Neutrophil (primary cell): ENCODE measurements at regions not wholly inside any gene's neighbourhood (a gene's known extent, or its start where the extent isn't known, plus 50 kb on each side); places are given as distances from the start of the nearest gene placed in this dataset.

Source experiments
- H3K27ac ChIP-seq: fragments of 200-600 bp; sonication (generic); 2 replicates; pipeline ENCODE4 v1.5.1; 2016; ENCODE audit warnings: mild to moderate bottlenecking, moderate library complexity
- H3K27me3 ChIP-seq: fragments of 200-600 bp; sonication (generic); 2 replicates; pipeline ENCODE4 v1.6.0; 2016; ENCODE audit warnings: mild to moderate bottlenecking
- H3K36me3 ChIP-seq: fragments of 200-600 bp; sonication (generic); 2 replicates; pipeline ENCODE4 v1.5.1; 2017
- H3K4me1 ChIP-seq, 2 experiments: fragments of 200-600 bp in 1 of 2; sonication (generic) in 1 of 2; 1 replicate in 1 of 2; 2 replicates in 1 of 2; pipeline versions ENCODE4 v1.5.1 to v1.6.1; 2013 to 2016; ENCODE audit warnings: low read depth in 1 of 2, low read length in 1 of 2, mild to moderate bottlenecking in 1 of 2, moderate library complexity in 1 of 2; ENCODE audit not compliant: control insufficient read depth in 1 of 2, insufficient read depth in 1 of 2
- H3K4me3 ChIP-seq, 2 experiments: fragments of 200-600 bp in 1 of 2; sonication (generic) in 1 of 2; 1 replicate in 1 of 2; 2 replicates in 1 of 2; pipeline ENCODE4 v1.5.1; 2013 to 2016; ENCODE audit warnings: low read depth in 1 of 2, low read length in 1 of 2, mild to moderate bottlenecking in 1 of 2, moderate library complexity in 1 of 2
- H3K9me3 ChIP-seq: fragments of 200-600 bp; sonication (generic); 2 replicates; pipeline ENCODE4 v1.5.1; 2016
- TF ChIP-seq, protein P1 (sequence below): fragments of 200-600 bp; sonication (generic); IDR thresholded peaks from 2 replicates; pipeline ENCODE4 v1.5.1; 2016; ENCODE audit warnings: antibody characterized with exemption

DNA sequence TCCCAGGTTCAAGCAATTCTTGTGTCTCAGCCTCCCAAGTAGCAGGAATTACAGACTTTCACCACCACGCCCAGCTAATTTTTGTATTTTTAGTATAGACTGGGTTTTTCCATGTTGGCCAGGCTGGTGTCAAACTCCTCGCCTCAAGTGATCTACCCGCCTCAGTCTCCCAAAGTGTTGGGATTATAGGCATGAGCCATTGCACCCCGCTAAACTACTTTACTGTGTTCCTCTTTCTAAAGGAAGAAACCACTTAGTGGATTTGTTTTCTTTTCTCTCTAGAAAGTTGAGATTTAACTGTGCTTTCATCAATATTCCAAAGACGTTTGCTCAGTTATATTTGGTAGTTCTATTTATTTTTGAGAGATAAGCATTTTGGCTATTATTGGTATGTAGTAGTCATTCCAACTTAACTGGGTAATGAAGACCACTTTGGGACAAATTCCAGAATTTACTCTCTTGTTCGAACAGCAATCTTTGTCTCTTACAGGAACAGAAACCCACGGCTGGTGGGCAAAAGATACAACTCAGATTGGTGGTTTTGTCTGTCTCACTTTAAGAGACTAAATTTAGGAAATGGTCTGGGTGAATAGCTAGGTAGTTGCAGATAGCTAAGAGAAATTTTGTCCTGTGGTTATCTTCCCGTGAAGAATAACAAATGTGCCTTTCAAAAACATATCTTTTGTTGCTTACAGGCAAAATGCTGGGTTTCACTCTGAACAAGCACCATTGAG lies 103.5 kb upstream of the CD55 start:
- no peaks in the 10 kb centered on the region for H3K36me3 ChIP-seq
- H3K27ac ChIP-seq, result no peak overlapping the region
- no peaks in the 10 kb centered on the region for H3K9me3 ChIP-seq
- H3K4me3 ChIP-seq, result no peak overlapping the region
- H3K4me1 ChIP-seq, result no peaks in the 10 kb centered on the region
- peaks cover 25% of the 10 kb centered on the region for H3K27me3 ChIP-seq
- TF ChIP-seq, protein P1, sequence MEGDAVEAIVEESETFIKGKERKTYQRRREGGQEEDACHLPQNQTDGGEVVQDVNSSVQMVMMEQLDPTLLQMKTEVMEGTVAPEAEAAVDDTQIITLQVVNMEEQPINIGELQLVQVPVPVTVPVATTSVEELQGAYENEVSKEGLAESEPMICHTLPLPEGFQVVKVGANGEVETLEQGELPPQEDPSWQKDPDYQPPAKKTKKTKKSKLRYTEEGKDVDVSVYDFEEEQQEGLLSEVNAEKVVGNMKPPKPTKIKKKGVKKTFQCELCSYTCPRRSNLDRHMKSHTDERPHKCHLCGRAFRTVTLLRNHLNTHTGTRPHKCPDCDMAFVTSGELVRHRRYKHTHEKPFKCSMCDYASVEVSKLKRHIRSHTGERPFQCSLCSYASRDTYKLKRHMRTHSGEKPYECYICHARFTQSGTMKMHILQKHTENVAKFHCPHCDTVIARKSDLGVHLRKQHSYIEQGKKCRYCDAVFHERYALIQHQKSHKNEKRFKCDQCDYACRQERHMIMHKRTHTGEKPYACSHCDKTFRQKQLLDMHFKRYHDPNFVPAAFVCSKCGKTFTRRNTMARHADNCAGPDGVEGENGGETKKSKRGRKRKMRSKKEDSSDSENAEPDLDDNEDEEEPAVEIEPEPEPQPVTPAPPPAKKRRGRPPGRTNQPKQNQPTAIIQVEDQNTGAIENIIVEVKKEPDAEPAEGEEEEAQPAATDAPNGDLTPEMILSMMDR, result no peak

GRCh38 chr1:207218512-207219362 lies 102.7 kb upstream of the CD55 start:
- Histone ChIP-seq H3K27ac (no peak overlapping the region), H3K27me3 (peaks cover 25% of the 10 kb centered on the region), H3K4me1 (no peaks in the 10 kb centered on the region), H3K9me3 (no peaks in the 10 kb centered on the region), H3K36me3 (no peaks in the 10 kb centered on the region), H3K4me3 (no peak overlapping the region)
- TF ChIP-seq, protein P1, result no peak

DNA sequence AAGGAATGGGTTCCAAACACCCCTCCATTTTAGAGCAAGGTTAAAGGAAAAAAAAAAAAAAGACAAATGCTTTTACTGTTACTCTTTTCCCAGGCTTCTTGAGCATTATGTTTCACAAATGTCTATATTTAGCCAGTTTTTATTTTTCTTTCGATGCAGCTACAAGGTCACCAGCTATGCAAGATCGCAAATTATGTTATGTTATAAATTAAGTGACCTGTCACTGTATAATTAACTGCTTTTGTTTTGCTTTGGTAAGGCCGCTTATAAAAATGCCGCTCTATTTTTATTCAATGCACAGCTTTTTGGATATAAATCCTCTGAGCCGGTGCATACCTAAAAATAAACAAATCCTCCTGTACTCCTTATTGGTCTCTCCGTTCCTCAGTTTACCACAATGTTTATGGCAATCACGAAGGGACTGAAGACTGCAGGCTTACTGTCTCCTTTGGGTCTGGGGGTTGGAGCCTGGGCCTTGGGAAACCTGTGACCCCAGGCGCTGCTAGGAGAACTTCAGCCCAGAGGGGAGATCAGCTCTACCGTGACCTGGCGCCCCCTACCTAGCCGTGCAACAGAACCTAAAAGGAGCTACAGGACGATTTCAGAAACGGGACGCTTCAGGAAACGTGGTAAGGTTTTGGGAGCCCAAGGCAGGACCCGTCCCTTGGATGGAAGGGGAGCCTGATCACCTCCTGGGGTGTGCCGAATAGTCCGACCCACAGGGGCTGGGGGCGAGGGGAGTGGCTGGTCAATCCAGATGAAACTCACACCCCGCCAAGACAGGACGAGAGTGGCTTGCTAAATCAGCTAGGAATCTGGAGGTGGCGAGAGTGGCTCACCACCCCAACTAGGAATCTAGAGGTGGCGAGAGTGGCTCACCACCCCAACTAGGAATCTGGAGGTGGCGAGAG lies 101.2 kb upstream of the CD55 start:
- no peaks in the 10 kb centered on the region for H3K4me1 ChIP-seq
- H3K36me3 ChIP-seq, result no peaks in the 10 kb centered on the region
- H3K9me3 ChIP-seq, result no peaks in the 10 kb centered on the region
- no peak overlapping the region for H3K27ac ChIP-seq
- peaks cover 25% of the 10 kb centered on the region for H3K27me3 ChIP-seq
- no peak overlapping the region for H3K4me3 ChIP-seq
- TF ChIP-seq, protein P1, result no peak

DNA sequence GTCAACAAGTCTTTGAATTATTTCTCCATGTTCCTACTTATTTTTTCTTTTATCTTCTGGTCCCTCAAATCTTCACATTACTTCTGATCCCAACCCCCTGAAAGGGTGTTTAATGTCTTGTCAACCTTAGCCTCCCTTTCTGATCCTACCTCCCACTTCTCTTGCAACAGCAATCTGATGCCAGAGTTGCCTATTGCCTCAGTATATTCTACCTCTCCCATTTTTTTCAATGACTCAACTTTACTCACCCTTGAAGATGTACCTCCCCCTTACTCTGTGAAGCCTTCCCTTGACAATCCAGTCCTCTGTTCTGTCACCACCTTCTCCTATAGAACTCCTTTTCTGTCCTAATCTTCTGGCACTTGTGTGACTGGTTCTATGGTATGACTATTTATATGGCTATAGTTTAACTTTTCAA lies 99.5 kb upstream of the CD55 start:
- H3K36me3 ChIP-seq, result no peaks in the 10 kb centered on the region
- TF ChIP-seq, protein P1, result no peak

DNA sequence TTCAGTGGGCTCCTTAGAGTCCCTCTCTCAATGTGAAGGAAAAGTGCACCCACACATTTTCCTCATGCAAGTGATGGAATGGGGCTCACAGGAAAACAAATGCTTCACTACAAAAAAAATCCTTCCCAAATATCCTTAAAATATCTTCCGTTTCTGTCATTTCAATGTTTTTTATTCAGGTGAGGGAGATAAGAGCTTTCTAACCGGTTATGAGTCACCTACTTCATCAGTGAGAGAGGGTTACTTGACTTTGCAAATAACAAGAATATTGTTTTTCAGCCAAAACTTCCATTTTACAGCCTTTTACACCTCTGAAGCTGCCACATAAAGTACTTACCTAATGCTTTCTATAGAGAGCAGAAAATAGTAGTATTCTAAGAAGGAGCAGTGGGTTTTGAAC lies 98.3 kb upstream of the CD55 start:
- no peak overlapping the region for H3K4me3 ChIP-seq
- no peaks in the 10 kb centered on the region for H3K4me1 ChIP-seq
- peaks cover 13% of the 10 kb centered on the region for H3K27me3 ChIP-seq
- no peak overlapping the region for H3K27ac ChIP-seq
- no peaks in the 10 kb centered on the region for H3K9me3 ChIP-seq
- TF ChIP-seq, protein P1, result no peak
- no peaks in the 10 kb centered on the region for H3K36me3 ChIP-seq

More for the DNA sequence above, 99.5 kb upstream of the CD55 start:
- Histone ChIP-seq H3K27ac (no peak overlapping the region), H3K9me3 (no peaks in the 10 kb centered on the region), H3K4me3 (no peak overlapping the region), H3K27me3 (peaks cover 25% of the 10 kb centered on the region), H3K4me1 (no peaks in the 10 kb centered on the region)
